Osteocyte (in vitro differentiated cells): ENCODE measurements at regions not wholly inside any gene's neighbourhood (a gene's known extent, or its start where the extent isn't known, plus 50 kb on each side); places are given as distances from the start of the nearest gene placed in this dataset.

Experiments used
- DNase-seq: peaks from one replicate; pipeline ENCODE4 v3.0.0; 2021; ENCODE audit warnings: mixed read lengths; ENCODE audit not compliant: unreplicated experiment; ENCODE audit errors: extremely low spot score
- H3K27ac Mint-ChIP-seq: one replicate; pipeline ENCODE4 v1.8.0; 2021; ENCODE audit warnings: mild to moderate bottlenecking, mixed read lengths; ENCODE audit not compliant: unreplicated experiment
- H3K27me3 Mint-ChIP-seq: one replicate; pipeline ENCODE4 v1.8.0; 2021; ENCODE audit warnings: mixed read lengths; ENCODE audit not compliant: unreplicated experiment
- H3K36me3 Mint-ChIP-seq: one replicate; pipeline ENCODE4 v1.8.0; 2021; ENCODE audit warnings: mixed read lengths; ENCODE audit not compliant: unreplicated experiment
- H3K4me1 Mint-ChIP-seq: one replicate; pipeline ENCODE4 v1.8.0; 2021; ENCODE audit warnings: mixed read lengths; ENCODE audit not compliant: unreplicated experiment
- H3K4me3 Mint-ChIP-seq: one replicate; pipeline ENCODE4 v1.8.0; 2021; ENCODE audit warnings: mild to moderate bottlenecking, moderate library complexity, mixed read lengths; ENCODE audit not compliant: unreplicated experiment
- H3K9me3 Mint-ChIP-seq: one replicate; pipeline ENCODE4 v1.8.0; 2021; ENCODE audit warnings: mixed read lengths; ENCODE audit not compliant: unreplicated experiment
- TF ChIP-seq, protein P1 (sequence below): fragments of 200-600 bp; sonication (generic); IDR thresholded peaks from 2 replicates; pipeline ENCODE4 v1.5.0; 2021; ENCODE audit warnings: antibody characterized with exemption, mild to moderate bottlenecking, moderate library complexity

DNA sequence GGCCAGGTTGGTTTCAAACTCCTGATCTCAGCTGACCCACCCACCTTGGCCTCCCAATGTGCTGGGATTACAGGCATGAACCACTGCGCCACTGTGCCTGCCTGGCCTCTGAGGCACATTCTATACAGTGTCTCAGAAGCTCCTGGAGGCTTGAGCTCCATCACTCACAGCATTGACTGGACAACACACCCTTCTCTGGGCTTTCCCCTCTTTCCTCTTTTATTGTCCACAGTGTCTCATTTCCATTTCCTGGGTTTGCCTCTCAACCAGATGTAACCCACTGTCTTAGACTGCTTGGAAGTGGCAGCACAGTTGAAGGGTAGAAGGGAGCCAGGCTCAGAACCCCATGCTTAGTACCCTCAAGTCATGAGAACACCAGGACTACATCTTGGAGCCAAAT is 208.1 kb downstream of the MTX2 start:
- Mint-ChIP-seq H3K36me3 (no peaks in the 10 kb centered on the region), H3K27ac (no peak overlapping the region), H3K9me3 (no peaks in the 10 kb centered on the region), H3K27me3 (peaks cover 28% of the 10 kb centered on the region), H3K4me1 (no peaks in the 10 kb centered on the region), H3K4me3 (no peak overlapping the region)
- no peak for DNase-seq
- TF ChIP-seq, protein P1, sequence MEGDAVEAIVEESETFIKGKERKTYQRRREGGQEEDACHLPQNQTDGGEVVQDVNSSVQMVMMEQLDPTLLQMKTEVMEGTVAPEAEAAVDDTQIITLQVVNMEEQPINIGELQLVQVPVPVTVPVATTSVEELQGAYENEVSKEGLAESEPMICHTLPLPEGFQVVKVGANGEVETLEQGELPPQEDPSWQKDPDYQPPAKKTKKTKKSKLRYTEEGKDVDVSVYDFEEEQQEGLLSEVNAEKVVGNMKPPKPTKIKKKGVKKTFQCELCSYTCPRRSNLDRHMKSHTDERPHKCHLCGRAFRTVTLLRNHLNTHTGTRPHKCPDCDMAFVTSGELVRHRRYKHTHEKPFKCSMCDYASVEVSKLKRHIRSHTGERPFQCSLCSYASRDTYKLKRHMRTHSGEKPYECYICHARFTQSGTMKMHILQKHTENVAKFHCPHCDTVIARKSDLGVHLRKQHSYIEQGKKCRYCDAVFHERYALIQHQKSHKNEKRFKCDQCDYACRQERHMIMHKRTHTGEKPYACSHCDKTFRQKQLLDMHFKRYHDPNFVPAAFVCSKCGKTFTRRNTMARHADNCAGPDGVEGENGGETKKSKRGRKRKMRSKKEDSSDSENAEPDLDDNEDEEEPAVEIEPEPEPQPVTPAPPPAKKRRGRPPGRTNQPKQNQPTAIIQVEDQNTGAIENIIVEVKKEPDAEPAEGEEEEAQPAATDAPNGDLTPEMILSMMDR = no peak

DNA sequence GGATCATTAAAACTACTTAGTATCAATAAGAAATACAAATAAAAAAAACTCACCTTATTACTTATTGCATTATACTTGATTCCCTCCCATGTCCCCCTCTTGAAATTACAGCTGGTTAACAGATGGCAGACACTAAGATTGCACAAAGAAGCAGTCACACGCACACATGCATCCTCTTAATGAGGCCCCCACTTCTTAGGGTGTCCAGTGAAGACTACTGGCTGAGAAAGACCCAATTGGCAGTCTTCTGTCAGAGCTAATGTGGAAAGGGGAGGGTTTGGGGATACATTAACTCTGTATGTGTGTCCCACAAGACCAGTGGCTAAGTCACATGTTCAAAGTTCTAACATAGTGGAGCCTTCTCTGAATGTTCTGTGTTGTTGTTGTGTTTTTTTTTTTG is 210.7 kb downstream of the MTX2 start:
- no peak overlapping the region for H3K27ac Mint-ChIP-seq
- H3K36me3 Mint-ChIP-seq = no peaks in the 10 kb centered on the region
- no peak overlapping the region for H3K4me3 Mint-ChIP-seq
- H3K9me3 Mint-ChIP-seq = no peaks in the 10 kb centered on the region
- no peaks in the 10 kb centered on the region for H3K4me1 Mint-ChIP-seq
- TF ChIP-seq, protein P1 = no peak
- no peak for DNase-seq
- H3K27me3 Mint-ChIP-seq = peaks cover 28% of the 10 kb centered on the region

DNA sequence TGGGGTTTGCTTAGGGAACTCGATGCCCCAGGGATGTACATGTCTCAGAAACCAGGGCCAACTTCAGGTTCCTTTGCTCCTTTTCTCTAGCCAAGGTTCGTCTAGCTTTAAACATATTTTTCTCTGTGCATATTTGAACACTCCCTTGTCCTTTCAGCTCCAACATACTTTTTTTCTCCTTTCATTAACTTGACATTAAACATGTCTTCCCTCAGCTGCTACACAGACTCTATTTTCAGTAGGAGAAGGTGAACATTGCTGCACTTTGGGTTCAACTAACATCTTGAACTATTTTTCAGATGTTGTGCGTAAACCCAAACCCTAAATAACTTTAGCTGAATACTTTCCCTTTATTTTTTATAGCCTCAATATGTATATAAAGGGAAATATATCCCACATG is 212.9 kb downstream of the MTX2 start:
- TF ChIP-seq, protein P1 = no peak
- H3K36me3 Mint-ChIP-seq = no peaks in the 10 kb centered on the region
- no peaks in the 10 kb centered on the region for H3K9me3 Mint-ChIP-seq
- H3K27me3 Mint-ChIP-seq = peaks cover 28% of the 10 kb centered on the region
- H3K27ac Mint-ChIP-seq = no peak overlapping the region
- H3K4me1 Mint-ChIP-seq = no peaks in the 10 kb centered on the region
- no peak for DNase-seq
- H3K4me3 Mint-ChIP-seq = no peak overlapping the region

DNA sequence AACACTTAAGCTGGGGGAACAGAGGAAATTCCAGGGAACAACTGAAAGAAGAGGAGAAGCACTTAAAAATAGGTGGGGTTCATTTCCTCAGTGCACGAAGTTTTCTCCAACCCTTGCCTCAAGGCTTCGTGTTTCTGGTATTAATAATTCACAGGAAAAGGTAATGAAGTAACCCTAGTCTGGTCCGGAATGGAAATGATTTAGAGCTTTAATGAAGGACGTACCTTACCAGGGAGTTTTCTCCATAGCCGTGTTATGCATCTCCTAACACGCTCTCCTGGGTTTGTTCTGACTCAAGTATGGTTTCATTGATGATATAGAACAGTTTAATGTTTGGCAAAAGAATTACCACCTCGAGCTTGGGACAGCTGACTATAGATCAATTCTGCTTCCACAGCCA is 214.2 kb downstream of the MTX2 start:
- Mint-ChIP-seq H3K4me3 (no peak overlapping the region), H3K4me1 (no peaks in the 10 kb centered on the region), H3K27me3 (peaks cover 30% of the 10 kb centered on the region), H3K27ac (no peak overlapping the region), H3K9me3 (no peaks in the 10 kb centered on the region), H3K36me3 (no peaks in the 10 kb centered on the region)
- TF ChIP-seq, protein P1 = no peak
- no peak for DNase-seq

DNA sequence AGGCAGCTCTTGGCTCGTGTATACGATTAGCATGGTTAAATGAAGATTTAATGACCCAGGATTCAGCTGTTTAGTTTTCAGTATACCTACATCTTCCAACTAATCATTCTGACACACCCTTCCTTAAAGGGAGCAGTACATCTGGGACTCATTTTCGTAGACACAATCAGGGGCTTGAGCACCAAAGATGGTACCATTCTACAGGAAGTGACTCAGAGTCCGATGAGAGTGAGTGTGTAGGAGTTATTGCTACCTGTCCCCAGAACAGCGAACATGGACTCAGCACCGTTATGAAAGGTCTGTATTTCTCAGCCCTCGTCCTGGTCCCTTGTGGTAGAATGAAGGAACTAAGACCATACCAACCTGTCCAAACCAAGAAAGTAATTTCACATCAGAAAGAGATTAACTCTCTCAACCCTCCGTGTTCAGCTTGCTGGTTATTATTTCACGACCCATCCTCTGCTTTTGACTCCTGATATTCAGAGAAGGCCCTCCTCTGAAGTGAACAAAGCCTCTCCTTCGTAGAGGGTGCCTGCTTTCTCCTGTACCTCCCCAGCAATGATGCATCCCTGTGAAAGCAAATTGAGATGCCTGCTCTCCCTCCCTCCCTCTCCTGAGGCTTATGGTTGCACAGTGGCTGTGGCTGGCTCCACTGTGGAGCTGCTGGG is 214.8 kb downstream of the MTX2 start:
- Mint-ChIP-seq H3K9me3 (no peaks in the 10 kb centered on the region), H3K27ac (no peak overlapping the region), H3K36me3 (no peaks in the 10 kb centered on the region), H3K4me3 (no peak overlapping the region), H3K27me3 (peaks cover 31% of the 10 kb centered on the region), H3K4me1 (no peaks in the 10 kb centered on the region)
- TF ChIP-seq, protein P1 = no peak
- DNase-seq = no peak
